IMR-90 (cell line): ENCODE measurements at regions not wholly inside any gene's neighbourhood (a gene's known extent, or its start where the extent isn't known, plus 50 kb on each side); places are given as distances from the start of the nearest gene placed in this dataset.

Experiments used
- ATAC-seq: fragments of 200-7000 bp; cut with Tn5 transposase; 2 replicates; pipeline ENCODE4 v1.9.1; 2020; ENCODE audit warnings: low read depth, mild to moderate bottlenecking, moderate library complexity
- BruUV-seq: library from RNA; stranded (reverse); fragments of 400-500 nt; replicated peaks from 2 replicates; lab custom pipeline; 2021; lab: Mats Ljungman, UMichigan
- CTCF ChIA-PET: fragments of 300-600 bp; formaldehyde crosslinking; extraction: SDS; loops from one replicate; lab custom pipeline; 2021; ENCODE audit warnings: antibody characterized with exemption; lab: Yijun Ruan, JAX
- POLR2A ChIA-PET: fragments of 300-600 bp; sonication (Branson Sonifier 250); formaldehyde crosslinking; loops from one replicate; lab custom pipeline; 2022; ENCODE audit warnings: antibody characterized with exemption; ENCODE audit not compliant: unreplicated experiment; lab: Charles Lee
- DNase-seq: peaks from one replicate; pipeline ENCODE4 v3.0.0; 2013
- H2AFZ ChIP-seq: replicated peaks from 2 replicates; pipeline ENCODE3; 2013; ENCODE audit warnings: low read length, mild to moderate bottlenecking; ENCODE audit not compliant: poor library complexity
- H2AK5ac ChIP-seq: 2 replicates; pipeline ENCODE4 v1.6.1; 2013; ENCODE audit warnings: low read depth, low read length, inconsistent platforms
- H2AK9ac ChIP-seq: replicated peaks from 2 replicates; pipeline ENCODE3; 2013; ENCODE audit warnings: mild to moderate bottlenecking, low read depth, low read length, moderate library complexity; ENCODE audit not compliant: poor library complexity
- H2BK120ac ChIP-seq: 2 replicates; pipeline ENCODE4 v1.6.1; 2013; ENCODE audit warnings: low read depth, low read length, inconsistent platforms
- H2BK15ac ChIP-seq: 3 replicates; pipeline ENCODE4 v1.6.1; 2013; ENCODE audit warnings: low read depth, low read length, inconsistent platforms
- H2BK20ac ChIP-seq: 2 replicates; pipeline ENCODE4 v1.6.1; 2013; ENCODE audit warnings: low read depth, mild to moderate bottlenecking, inconsistent platforms, low read length, moderate library complexity
- H2BK5ac ChIP-seq: 2 replicates; pipeline ENCODE4 v1.6.1; 2013; ENCODE audit warnings: mild to moderate bottlenecking, low read depth, low read length, inconsistent platforms; ENCODE audit not compliant: poor library complexity, severe bottlenecking
- H3K14ac ChIP-seq: replicated peaks from 2 replicates; pipeline ENCODE4 v1.6.1; 2013; ENCODE audit warnings: low read depth, low read length, inconsistent platforms
- H3K18ac ChIP-seq: 2 replicates; pipeline ENCODE4 v1.6.1; 2013; ENCODE audit warnings: low read depth, low read length, control low read depth
- H3K23ac ChIP-seq: 2 replicates; pipeline ENCODE4 v1.6.1; 2013; ENCODE audit warnings: low read depth, low read length, inconsistent platforms
- H3K27ac ChIP-seq: 2 replicates; pipeline ENCODE4 v1.5.1; 2013; ENCODE audit warnings: mild to moderate bottlenecking, control low read depth, low read length; ENCODE audit not compliant: insufficient read depth
- H3K27me3 ChIP-seq: 2 replicates; pipeline ENCODE4 v1.6.1; 2013; ENCODE audit warnings: low read length; ENCODE audit not compliant: control insufficient read depth, insufficient read depth
- H3K36me3 ChIP-seq: 2 replicates; pipeline ENCODE4 v1.6.1; 2013; ENCODE audit warnings: low read length, mixed read lengths; ENCODE audit not compliant: control insufficient read depth, insufficient read depth
- H3K4ac ChIP-seq: 2 replicates; pipeline ENCODE4 v1.6.1; 2013; ENCODE audit warnings: low read depth, low read length, inconsistent platforms
- H3K4me1 ChIP-seq: 2 replicates; pipeline ENCODE4 v1.6.1; 2013; ENCODE audit warnings: low read length, mixed read lengths; ENCODE audit not compliant: control insufficient read depth, insufficient read depth
- H3K4me2 ChIP-seq: 2 replicates; pipeline ENCODE4 v1.6.1; 2013; ENCODE audit warnings: low read depth, mild to moderate bottlenecking, control low read depth, low read length, moderate library complexity
- H3K4me3 ChIP-seq: 2 replicates; pipeline ENCODE4 v1.5.1; 2013; ENCODE audit warnings: low read depth, mild to moderate bottlenecking, control low read depth, low read length, moderate library complexity; ENCODE audit not compliant: insufficient read depth
- H3K56ac ChIP-seq: 2 replicates; pipeline ENCODE4 v1.6.1; 2013; ENCODE audit warnings: low read length, inconsistent platforms; ENCODE audit not compliant: insufficient read depth; ENCODE audit errors: extremely low read depth
- H3K79me1 ChIP-seq, 2 experiments: 2 replicates each; pipeline ENCODE4 v1.6.1; 2013; ENCODE audit warnings: low read length in 2 of 2, inconsistent platforms in 1 of 2, low read depth in 1 of 2
- H3K9ac ChIP-seq: 2 replicates; pipeline ENCODE4 v1.6.1; 2013; ENCODE audit warnings: low read depth, low read length, control low read depth
- H3K9me1 ChIP-seq: 2 replicates; pipeline ENCODE4 v1.6.1; 2013; ENCODE audit warnings: low read length, inconsistent platforms; ENCODE audit not compliant: insufficient read depth
- H3K9me3 ChIP-seq: 2 replicates; pipeline ENCODE4 v1.6.1; 2013; ENCODE audit warnings: low read length; ENCODE audit not compliant: control insufficient read depth, insufficient read depth
- H4K20me1 ChIP-seq: 2 replicates; pipeline ENCODE4 v1.6.1; 2013; ENCODE audit warnings: low read length, inconsistent platforms; ENCODE audit not compliant: insufficient read depth
- H4K5ac ChIP-seq: 2 replicates; pipeline ENCODE4 v1.6.1; 2013; ENCODE audit warnings: mild to moderate bottlenecking, low read depth, low read length, control low read depth
- H4K8ac ChIP-seq, 2 experiments: 2 replicates each; pipeline ENCODE4 v1.6.1; 2013; ENCODE audit warnings: low read depth in 2 of 2, low read length in 2 of 2, control low read depth in 1 of 2, inconsistent platforms in 1 of 2
- H4K91ac ChIP-seq: 2 replicates; pipeline ENCODE4 v1.6.1; 2013; ENCODE audit warnings: low read depth, low read length, inconsistent platforms; ENCODE audit not compliant: insufficient read depth
- FOS ChIP-seq: fragments of 150-350 bp; IDR thresholded peaks from 2 replicates; pipeline ENCODE4 v1.6.1; 2016; ENCODE audit warnings: low read depth, low read length
- MAFK ChIP-seq: IDR thresholded peaks from 2 replicates; pipeline ENCODE4 v1.6.1; 2012; ENCODE audit warnings: low read depth, low read length, improper control_type of control experiment
- MAZ ChIP-seq: IDR thresholded peaks from 2 replicates; pipeline ENCODE4 v1.6.1; 2012; ENCODE audit warnings: low read depth, mild to moderate bottlenecking, low read length, improper control_type of control experiment, moderate library complexity, borderline replicate concordance
- NFE2L2 ChIP-seq: fragments of 150-350 bp; IDR thresholded peaks from 2 replicates; pipeline ENCODE4 v1.6.1; 2016; ENCODE audit warnings: low read depth, mild to moderate bottlenecking, low read length
- RAD21 ChIP-seq: IDR thresholded peaks from 2 replicates; pipeline ENCODE4 v1.6.1; 2012; ENCODE audit warnings: low read length, improper control_type of control experiment
- RFX5 ChIP-seq: IDR thresholded peaks from 2 replicates; pipeline ENCODE4 v1.8.0; 2012; ENCODE audit warnings: low read depth, mild to moderate bottlenecking, low read length, moderate library complexity
- whole genome bisulfite sequencing, 2 experiments: methylation state at CpG; one replicate each; pipeline versions ENCODE4 v1.1.5 to v1.1.7; 2013; ENCODE audit warnings: missing lambda C conversion rate in 2 of 2; ENCODE audit not compliant: insufficient read length in 1 of 2; ENCODE audit errors: extremely low coverage in 2 of 2; 5-methylcytosine and 5-hydroxymethylcytosine counted together
- dilution Hi-C: fragments of 300-500 bp; cut with HindIII; formaldehyde crosslinking; loops from one replicate; pipeline ENCODE4 v1.14.3; 2018; ENCODE audit warnings: low sequenced_read_pairs; ENCODE audit not compliant: unreplicated experiment
- in situ Hi-C: fragments of 300-500 bp; cut with MboI; formaldehyde crosslinking; loops from 3 replicates; pipeline ENCODE4 v1.14.3; 2019; ENCODE audit warnings: low sequenced_read_pairs, inconsistent platforms, mixed read lengths
- intact Hi-C: fragments of 100-400 bp; cut with micrococcal nuclease; formaldehyde crosslinking; loops from 2 replicates; pipeline ENCODE4 v1.10.0; 2022

DNA sequence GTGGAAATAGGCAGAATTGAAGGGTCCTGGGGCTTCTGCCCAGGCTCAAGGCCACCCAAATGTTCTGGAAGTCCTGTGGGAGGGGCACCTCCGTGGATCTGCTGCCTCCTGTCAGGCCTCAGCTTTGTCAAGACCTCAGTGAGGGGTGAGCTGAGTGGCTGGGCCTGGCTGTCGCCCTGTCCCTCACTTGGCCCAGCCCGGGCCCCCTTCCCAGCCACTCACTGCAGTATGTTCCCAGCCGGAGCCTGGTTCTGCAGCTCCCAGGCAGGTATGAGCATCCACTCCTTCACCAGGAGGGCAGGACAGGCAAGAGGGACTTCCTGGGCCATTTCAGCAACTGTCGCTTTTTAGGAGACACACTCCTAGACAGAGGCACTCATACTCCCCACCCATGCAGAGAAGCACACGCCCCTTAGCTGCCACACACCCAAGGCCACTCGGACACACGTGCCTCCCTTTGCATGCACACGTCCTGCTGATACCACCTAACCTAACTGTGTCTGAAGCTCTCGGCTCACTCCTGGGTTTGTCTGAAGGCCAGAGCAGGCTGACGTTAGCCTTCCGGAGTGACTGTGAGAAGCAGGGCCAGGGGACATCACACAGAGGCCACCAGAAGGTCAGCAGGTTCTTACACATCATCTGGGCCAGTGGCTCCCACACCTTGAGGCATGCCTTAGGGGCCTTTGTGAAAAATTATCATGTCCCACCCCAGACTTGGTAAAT is 72.2 kb upstream of the COL13A1 start (continued):
- TF ChIP-seq FOS (no peak), MAFK (no peak), RAD21 (no peak)

DNA sequence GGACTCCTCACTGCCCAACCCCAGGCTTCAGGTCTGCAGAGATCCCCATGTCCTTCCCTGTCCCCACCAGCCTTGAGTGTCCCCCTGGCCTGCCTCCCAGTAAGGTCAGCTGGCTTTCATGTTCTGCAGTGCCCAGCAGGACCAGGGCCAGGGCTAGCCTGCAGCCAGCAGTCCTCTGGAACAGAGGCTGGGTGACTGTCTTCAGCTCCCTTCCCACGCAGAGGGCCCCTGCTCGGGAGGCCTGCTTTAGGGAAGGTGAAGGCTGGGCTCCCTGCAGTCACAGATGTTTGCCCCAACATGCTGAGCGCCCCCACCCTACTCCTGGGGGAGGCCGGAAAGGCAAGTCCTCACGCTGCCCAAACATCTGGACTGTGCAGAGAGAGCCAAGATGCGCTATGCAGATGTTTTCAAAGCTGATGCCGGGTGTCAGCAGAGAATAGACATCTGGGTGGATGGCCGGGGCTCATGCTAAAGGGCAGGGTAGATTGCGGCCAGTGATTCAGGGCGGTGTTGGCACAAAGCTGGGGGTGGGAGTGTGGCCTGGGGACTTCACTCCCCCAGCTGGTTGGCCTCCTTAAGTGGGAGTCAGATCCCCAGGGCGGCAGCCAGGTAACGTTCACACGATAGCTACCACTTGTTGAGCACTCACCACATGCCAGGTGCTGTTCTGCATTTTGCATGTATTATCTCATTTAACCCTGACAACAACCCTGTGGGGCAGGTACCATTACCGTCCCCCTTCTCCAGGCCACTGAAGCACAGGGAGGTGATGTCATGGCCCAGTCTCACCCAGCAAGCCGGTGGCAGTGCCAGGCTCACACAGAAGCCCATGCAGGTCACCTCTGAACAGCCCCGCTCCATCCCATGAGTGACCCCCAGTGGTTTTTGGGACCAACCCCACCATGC is 71.2 kb upstream of the COL13A1 start:
- no peak overlapping the region for H3K56ac ChIP-seq
- peak overlapping the region; percentile 33 for H4K5ac ChIP-seq
- peak; percentile 50 for ATAC-seq
- no peaks in the 10 kb centered on the region for H3K9me3 ChIP-seq
- peaks cover 56% of the 10 kb centered on the region for H3K4me1 ChIP-seq
- H2BK120ac ChIP-seq = peak overlapping the region; percentile 77
- no peaks in the 10 kb centered on the region; a peak in 1 of 4 replicates for H3K79me1 ChIP-seq
- peak overlapping the region in 1 of 2 experiments; percentile 69; a peak in 2 of 4 replicates for H4K8ac ChIP-seq
- H2AK5ac ChIP-seq = peak overlapping the region; percentile 87; the same call in 1 of the 2 replicates
- peak overlapping the region; percentile 70 for H4K91ac ChIP-seq
- peak overlapping the region; percentile 40 for H2AFZ ChIP-seq
- intact Hi-C loops (loop anchor here (5.0 kb wide), 1 partner anchor 182 kb away; no protein-coding TSS in a partner anchor), dilution Hi-C loops (no loop called here), in situ Hi-C loops (no loop called here)
- H3K9ac ChIP-seq = no peak overlapping the region
- peaks cover 33% of the 10 kb centered on the region for H3K9me1 ChIP-seq
- WGBS, 2 experiments = 45% methylated on average over 4 of the region's 16 CpGs; no CpG with 5 or more reads in 1 of the 2 experiments
- peak overlapping the region; percentile 8; the same call in 2 of the 3 replicates for H2BK15ac ChIP-seq
- peak; percentile 63 for DNase-seq
- TF ChIP-seq NFE2L2 (no peak), RFX5 (no peak), MAZ (peak; percentile 55; the same call in 1 of the 2 replicates)
- no peaks in the 10 kb centered on the region for H3K27me3 ChIP-seq
- H3K27ac ChIP-seq = peak overlapping the region; percentile 66; the same call in 1 of the 2 replicates
- H3K4me3 ChIP-seq = no peak overlapping the region
- peak overlapping the region; percentile 34 for H3K18ac ChIP-seq
- H3K4me2 ChIP-seq = peak overlapping the region; percentile 3; the same call in 1 of the 2 replicates
- H2BK20ac ChIP-seq = peak overlapping the region; percentile 84; the same call in 1 of the 2 replicates
- H2BK5ac ChIP-seq = peak overlapping the region; percentile 25
- H3K4ac ChIP-seq = peak overlapping the region; percentile 86
- no peaks in the 10 kb centered on the region for H3K36me3 ChIP-seq
- peaks cover 4% of the 10 kb centered on the region; the same call in 1 of the 2 replicates for H4K20me1 ChIP-seq
- peak overlapping the region; percentile 57 for H2AK9ac ChIP-seq
- H3K23ac ChIP-seq = peak overlapping the region; percentile 48
- BruUV-seq = no TSS peak
- CTCF ChIA-PET = interaction anchor here (1.0 kb wide), 1 partner anchor 9 kb away, joined by 3 read pairs; no protein-coding TSS in a partner anchor
- peak overlapping the region; percentile 60; the same call in 1 of the 2 replicates for H3K14ac ChIP-seq
- POLR2A ChIA-PET = no interaction called here
